Astrocyte (in vitro differentiated cells and primary cell): ENCODE measurements at regions not wholly inside any gene's neighbourhood (a gene's known extent, or its start where the extent isn't known, plus 50 kb on each side); places are given as distances from the start of the nearest gene placed in this dataset.

Source experiments
- EZH2 ChIP-seq: IDR thresholded peaks from 2 replicates; pipeline ENCODE4 v1.6.1; 2012; ENCODE audit warnings: mild to moderate bottlenecking, low read length, inconsistent platforms; ENCODE audit not compliant: insufficient read depth
- TF ChIP-seq, protein P1 (sequence below): IDR thresholded peaks from 2 replicates; pipeline ENCODE4 v1.5.1; 2011; ENCODE audit warnings: low read depth, mild to moderate bottlenecking, inconsistent platforms, low read length, moderate library complexity; ENCODE audit not compliant: insufficient read depth

DNA sequence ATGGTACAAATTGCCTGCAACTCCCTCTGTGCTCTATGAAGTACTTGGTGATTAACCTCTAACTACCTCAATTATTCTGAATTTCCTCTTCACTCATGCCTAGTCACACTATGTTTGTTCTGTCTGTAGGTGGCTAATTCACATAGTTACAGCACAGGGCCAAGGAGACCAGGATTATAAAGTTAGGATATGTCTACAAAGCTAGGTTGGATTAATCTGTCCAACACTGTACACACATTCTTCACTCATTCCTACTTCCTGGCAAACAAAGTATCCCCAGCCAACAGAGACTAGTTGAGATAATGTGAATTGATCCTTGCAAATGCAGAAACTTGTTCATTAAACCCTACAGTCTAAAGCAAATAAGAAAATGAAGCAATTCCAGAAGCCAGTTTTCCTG, 269.8 kb downstream of the HACE1 start:
- no peak for TF ChIP-seq EZH2
- TF ChIP-seq, protein P1, sequence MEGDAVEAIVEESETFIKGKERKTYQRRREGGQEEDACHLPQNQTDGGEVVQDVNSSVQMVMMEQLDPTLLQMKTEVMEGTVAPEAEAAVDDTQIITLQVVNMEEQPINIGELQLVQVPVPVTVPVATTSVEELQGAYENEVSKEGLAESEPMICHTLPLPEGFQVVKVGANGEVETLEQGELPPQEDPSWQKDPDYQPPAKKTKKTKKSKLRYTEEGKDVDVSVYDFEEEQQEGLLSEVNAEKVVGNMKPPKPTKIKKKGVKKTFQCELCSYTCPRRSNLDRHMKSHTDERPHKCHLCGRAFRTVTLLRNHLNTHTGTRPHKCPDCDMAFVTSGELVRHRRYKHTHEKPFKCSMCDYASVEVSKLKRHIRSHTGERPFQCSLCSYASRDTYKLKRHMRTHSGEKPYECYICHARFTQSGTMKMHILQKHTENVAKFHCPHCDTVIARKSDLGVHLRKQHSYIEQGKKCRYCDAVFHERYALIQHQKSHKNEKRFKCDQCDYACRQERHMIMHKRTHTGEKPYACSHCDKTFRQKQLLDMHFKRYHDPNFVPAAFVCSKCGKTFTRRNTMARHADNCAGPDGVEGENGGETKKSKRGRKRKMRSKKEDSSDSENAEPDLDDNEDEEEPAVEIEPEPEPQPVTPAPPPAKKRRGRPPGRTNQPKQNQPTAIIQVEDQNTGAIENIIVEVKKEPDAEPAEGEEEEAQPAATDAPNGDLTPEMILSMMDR = no peak
